ENCODE measurements at regions not wholly inside any gene's neighbourhood (a gene's known extent, or its start where the extent isn't known, plus 50 kb on each side); places are given as distances from the start of the nearest gene placed in this dataset.

DNA sequence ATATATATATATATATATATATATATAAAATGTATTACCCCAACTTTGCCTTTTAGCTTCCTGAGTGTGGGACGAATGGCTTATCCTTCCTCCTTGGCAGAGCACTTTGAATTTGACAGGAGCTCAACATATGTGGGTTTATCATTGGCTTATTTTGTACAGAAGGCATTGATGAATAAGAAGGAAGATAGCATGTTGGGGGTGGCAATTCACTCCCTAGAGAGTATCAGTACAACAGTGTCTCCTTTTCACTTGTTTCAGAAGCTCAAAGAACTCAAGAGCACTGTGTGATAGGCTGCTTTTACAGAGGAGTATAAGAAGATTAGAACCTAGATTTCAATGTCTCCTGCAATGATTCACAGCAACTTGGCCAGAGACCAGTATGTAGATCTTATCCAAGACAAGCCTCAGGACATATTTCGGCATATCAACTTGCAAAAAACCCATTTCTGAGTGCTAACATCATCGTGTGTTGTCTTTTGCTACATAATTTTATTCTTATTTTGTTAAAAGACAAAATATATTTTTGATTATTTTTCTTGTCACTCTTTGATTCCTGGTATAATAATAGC is 345.8 kb downstream of the SOCS6 start:
- no peak for TF ChIP-seq CTCF (IDR thresholded peaks at IDR 0.05; ENCODE audit: poor library complexity)
- TF ChIP-seq EZH2 (IDR thresholded peaks at IDR 0.05; ENCODE audit: borderline replicate concordance): no peak
- no peak for TF ChIP-seq EZH2phosphoT487 (IDR thresholded peaks at IDR 0.05; ENCODE audit: low read depth, severe bottlenecking, unreplicated experiment)
